Thoracic aorta (tissue), 2 donors: ENCODE measurements at regions not wholly inside any gene's neighbourhood (a gene's known extent, or its start where the extent isn't known, plus 50 kb on each side); places are given as distances from the start of the nearest gene placed in this dataset.

Experiments
- ATAC-seq: fragments of 150-250 bp; one replicate; pipeline ENCODE4 v1.8.0; 2017; ENCODE audit warnings: low read depth; ENCODE audit not compliant: insufficient number of reproducible peaks, low FRiP score
- DNase-seq: peaks from one replicate; pipeline ENCODE4 v3.0.0-alpha.2; 2020; ENCODE audit warnings: low spot score
- H3K27ac ChIP-seq, 2 donors: fragments of 200-600 bp; sonication (generic); 1 replicate in 1 of 2; 2 replicates in 1 of 2; pipeline ENCODE4 v1.5.1; 2016; ENCODE audit warnings: mild to moderate bottlenecking in 2 of 2, moderate library complexity in 2 of 2
- H3K27me3 ChIP-seq: fragments of 200-600 bp; sonication (generic); replicated peaks from 2 replicates; pipeline ENCODE4 v1.6.0; 2016; ENCODE audit warnings: mild to moderate bottlenecking; ENCODE audit not compliant: insufficient read depth
- H3K36me3 ChIP-seq: fragments of 200-600 bp; sonication (generic); one replicate; pipeline ENCODE4 v1.5.1; 2016
- H3K4me1 ChIP-seq, 2 donors: fragments of 200-600 bp; sonication (generic); 1 replicate in 1 of 2; 2 replicates in 1 of 2; pipeline versions ENCODE4 v1.5.1 to v1.6.0; 2016; ENCODE audit warnings: low read depth in 2 of 2, mild to moderate bottlenecking in 1 of 2; ENCODE audit not compliant: control insufficient read depth in 1 of 2
- H3K4me3 ChIP-seq: fragments of 200-600 bp; sonication (generic); 2 replicates; pipeline ENCODE4 v1.5.1; 2016; ENCODE audit warnings: mild to moderate bottlenecking
- H3K9me3 ChIP-seq: fragments of 200-600 bp; sonication (generic); 2 replicates; pipeline ENCODE4 v1.5.1; 2016
- TF ChIP-seq, protein P1 (sequence below): fragments of 200-600 bp; sonication (generic); IDR thresholded peaks from one replicate; pipeline ENCODE4 v1.5.1; 2019; ENCODE audit warnings: antibody characterized with exemption

DNA sequence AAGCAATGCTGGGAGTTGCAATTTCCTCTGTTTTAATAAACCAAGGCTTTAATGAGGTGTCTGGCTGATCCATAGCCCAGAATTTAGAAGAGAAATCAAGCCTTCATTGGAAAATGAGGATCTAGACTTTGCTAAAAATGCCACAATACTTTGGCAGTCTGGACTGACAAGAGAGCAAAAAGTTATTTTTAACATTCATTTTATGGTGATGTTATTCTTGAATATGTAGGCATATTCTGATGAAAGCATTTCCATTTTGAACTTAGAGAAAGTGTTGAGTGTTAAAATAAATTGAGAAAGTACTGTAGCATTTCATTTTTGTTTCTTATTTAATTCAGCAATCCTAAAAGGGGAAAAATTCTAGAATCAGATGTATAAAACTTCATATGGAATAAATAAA lies 151.8 kb upstream of the HNMT start:
- DNase-seq (no peak), ATAC-seq (no peak)
- no peaks in the 10 kb centered on the region for H3K36me3 ChIP-seq
- no peak overlapping the region for H3K4me3 ChIP-seq
- TF ChIP-seq, protein P1, sequence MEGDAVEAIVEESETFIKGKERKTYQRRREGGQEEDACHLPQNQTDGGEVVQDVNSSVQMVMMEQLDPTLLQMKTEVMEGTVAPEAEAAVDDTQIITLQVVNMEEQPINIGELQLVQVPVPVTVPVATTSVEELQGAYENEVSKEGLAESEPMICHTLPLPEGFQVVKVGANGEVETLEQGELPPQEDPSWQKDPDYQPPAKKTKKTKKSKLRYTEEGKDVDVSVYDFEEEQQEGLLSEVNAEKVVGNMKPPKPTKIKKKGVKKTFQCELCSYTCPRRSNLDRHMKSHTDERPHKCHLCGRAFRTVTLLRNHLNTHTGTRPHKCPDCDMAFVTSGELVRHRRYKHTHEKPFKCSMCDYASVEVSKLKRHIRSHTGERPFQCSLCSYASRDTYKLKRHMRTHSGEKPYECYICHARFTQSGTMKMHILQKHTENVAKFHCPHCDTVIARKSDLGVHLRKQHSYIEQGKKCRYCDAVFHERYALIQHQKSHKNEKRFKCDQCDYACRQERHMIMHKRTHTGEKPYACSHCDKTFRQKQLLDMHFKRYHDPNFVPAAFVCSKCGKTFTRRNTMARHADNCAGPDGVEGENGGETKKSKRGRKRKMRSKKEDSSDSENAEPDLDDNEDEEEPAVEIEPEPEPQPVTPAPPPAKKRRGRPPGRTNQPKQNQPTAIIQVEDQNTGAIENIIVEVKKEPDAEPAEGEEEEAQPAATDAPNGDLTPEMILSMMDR, result no peak
- no peaks in the 10 kb centered on the region for H3K9me3 ChIP-seq
- H3K4me1 ChIP-seq, result no peaks in the 10 kb centered on the region
- no peak overlapping the region for H3K27ac ChIP-seq
- H3K27me3 ChIP-seq, result no peaks in the 10 kb centered on the region

DNA sequence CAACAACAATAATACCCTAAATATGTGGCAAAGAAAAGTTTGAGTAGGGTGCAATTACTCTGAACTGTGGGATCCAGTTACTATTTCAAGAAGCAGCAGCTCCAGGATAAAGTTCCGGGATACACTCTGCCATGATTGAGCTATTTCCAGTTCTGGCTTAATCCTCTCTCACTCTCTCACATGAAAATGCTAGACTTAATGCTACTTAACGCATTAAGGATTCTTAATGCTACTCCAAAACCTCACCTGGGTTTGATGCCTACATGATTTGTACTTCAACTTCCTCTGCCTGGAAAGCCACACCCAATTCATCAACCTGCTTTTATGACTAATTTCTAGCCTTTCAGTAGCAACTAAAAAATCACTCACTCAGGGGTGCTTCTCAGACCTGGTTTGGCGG lies 151.1 kb upstream of the HNMT start:
- no peak overlapping the region for H3K4me3 ChIP-seq
- no peaks in the 10 kb centered on the region for H3K9me3 ChIP-seq
- TF ChIP-seq, protein P1, result no peak
- H3K27me3 ChIP-seq, result no peaks in the 10 kb centered on the region
- no peaks in the 10 kb centered on the region for H3K36me3 ChIP-seq
- no peak for ATAC-seq
- DNase-seq, result no peak
- no peak overlapping the region for H3K27ac ChIP-seq
- no peaks in the 10 kb centered on the region for H3K4me1 ChIP-seq

DNA sequence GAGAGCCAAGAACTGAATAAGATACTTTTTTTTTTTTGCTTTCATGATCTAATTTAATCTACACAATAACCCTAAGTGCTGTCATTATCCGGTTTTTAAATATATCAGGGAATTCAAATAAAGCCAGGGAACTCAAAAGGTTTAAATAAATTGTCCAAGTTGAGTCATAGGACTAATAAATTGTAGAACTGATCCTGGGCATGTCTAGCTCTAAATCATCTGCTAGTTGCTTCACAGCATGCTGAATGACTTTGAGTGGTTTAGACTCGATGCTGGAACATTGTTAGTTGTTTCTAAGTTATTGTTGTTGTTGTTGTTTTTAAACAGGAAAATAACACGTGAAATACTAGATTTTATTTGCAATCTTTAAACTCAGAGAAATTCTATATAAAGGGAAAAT lies 147.2 kb upstream of the HNMT start:
- ATAC-seq, result no peak

DNA sequence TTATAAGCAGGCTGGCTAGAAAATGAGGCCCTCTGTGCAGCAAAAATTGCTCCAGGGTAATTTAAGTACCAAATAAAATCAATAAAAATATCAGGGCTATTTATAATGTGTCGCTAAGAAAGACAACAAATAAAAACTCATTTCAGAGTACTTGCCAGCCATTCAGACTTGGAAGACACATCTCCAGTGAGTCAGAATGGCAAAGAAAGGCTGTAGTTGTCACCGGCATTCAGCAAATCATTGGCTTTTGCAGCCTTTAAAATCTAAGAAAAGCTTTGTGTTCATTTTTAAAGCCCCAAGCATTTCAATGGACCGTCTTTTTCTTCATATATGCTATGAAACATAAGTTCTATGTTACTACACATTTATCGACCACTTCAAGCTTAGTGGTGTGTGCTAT lies 141.1 kb upstream of the HNMT start:
- H3K4me3 ChIP-seq, result no peak overlapping the region
- no peaks in the 10 kb centered on the region for H3K4me1 ChIP-seq
- H3K27ac ChIP-seq, result no peak overlapping the region
- TF ChIP-seq, protein P1, result no peak
- H3K27me3 ChIP-seq, result no peaks in the 10 kb centered on the region
- no peaks in the 10 kb centered on the region for H3K9me3 ChIP-seq
- no peaks in the 10 kb centered on the region for H3K36me3 ChIP-seq
- ATAC-seq (no peak), DNase-seq (no peak)

More for the DNA sequence above, 147.2 kb upstream of the HNMT start:
- Histone ChIP-seq H3K27ac (no peak overlapping the region), H3K9me3 (no peaks in the 10 kb centered on the region), H3K4me3 (no peak overlapping the region), H3K27me3 (no peaks in the 10 kb centered on the region), H3K36me3 (no peaks in the 10 kb centered on the region), H3K4me1 (no peaks in the 10 kb centered on the region)
- no peak for DNase-seq
- TF ChIP-seq, protein P1, result no peak

DNA sequence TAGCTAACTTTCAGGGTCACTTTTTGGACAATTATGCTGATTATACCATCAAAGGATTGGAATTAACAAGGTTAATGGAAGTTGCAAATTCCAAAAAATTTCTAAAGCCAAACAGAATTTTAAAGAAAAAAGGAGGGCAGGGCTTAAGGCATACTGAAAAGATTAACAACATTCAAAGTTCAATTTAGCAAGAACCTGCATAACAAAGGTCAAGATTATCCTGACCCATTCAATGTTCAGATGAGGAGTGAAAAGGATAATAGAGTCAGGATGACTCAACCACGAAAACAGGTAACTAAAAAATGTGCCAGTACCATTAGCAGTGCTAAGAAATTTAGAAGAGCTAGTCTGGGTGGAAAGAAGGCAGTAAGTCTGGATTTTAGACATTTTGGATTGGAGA lies 139.8 kb upstream of the HNMT start:
- DNase-seq, result no peak
- Histone ChIP-seq H3K9me3 (no peaks in the 10 kb centered on the region), H3K4me1 (no peaks in the 10 kb centered on the region), H3K27me3 (no peaks in the 10 kb centered on the region), H3K4me3 (no peak overlapping the region), H3K36me3 (no peaks in the 10 kb centered on the region), H3K27ac (no peak overlapping the region)
- ATAC-seq, result no peak
- TF ChIP-seq, protein P1, result no peak
